ENCODE measurements at regions not wholly inside any gene's neighbourhood (a gene's known extent, or its start where the extent isn't known, plus 50 kb on each side); places are given as distances from the start of the nearest gene placed in this dataset.

DNA sequence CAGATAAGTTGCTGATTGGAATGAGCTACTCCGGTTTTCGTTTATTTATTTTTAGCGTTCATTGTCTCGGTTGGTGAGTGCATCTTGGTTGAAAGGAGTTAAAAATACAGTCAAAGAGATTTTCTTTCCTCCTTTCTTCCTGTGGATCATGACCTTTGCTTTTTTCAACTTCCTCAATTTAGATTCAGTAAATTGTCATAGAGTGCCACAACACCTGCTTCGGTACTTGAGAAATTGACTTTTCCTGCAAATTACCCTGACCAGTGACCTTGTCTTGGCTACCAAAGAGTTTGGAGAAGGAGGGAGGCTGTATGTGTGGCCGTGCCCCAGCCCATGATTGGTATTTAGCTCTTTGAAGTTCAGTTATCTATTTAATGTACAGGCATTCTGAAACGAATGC, 128.7 kb downstream of the FAM204A start:
- TF ChIP-seq POLR2A (IDR thresholded peaks at IDR 0.05; ENCODE audit: low read depth, low read length) (no peak), TAF1 (IDR thresholded peaks at IDR 0.05; ENCODE audit: borderline replicate concordance, low read depth, low read length) (no peak)
